AG04449 (cell line): ENCODE measurements at regions not wholly inside any gene's neighbourhood (a gene's known extent, or its start where the extent isn't known, plus 50 kb on each side); places are given as distances from the start of the nearest gene placed in this dataset.

Experiments used
- CTCF ChIA-PET: fragments of 350-600 bp; formaldehyde crosslinking; extraction: SDS; loops from one replicate; lab custom pipeline; 2021; ENCODE audit warnings: antibody characterized with exemption; lab: Yijun Ruan, JAX
- POLR2A ChIA-PET: fragments of 400-600, 350-600 bp; formaldehyde crosslinking; extraction: SDS; loops from one replicate; lab custom pipeline; 2020; ENCODE audit warnings: antibody characterized with exemption, inconsistent platforms; lab: Yijun Ruan, JAX
- DNase-seq: peaks from one replicate; pipeline ENCODE4 v3.0.0-alpha.2; 2010; ENCODE audit warnings: low read depth, low spot score
- H3K4me3 ChIP-seq: 2 replicates; pipeline ENCODE4 v1.5.1; 2011; ENCODE audit warnings: low read depth, mild to moderate bottlenecking, control low read depth, low read length
- CTCF ChIP-seq: IDR thresholded peaks from one replicate; pipeline ENCODE4 v1.5.1; 2011; ENCODE audit warnings: mild to moderate bottlenecking, moderate library complexity, low read length, control low read depth, inconsistent platforms; ENCODE audit not compliant: insufficient read depth; ENCODE audit errors: missing control alignments

GRCh38 chr6:91045161-91045560 is 458.3 kb upstream of the MAP3K7 start:
- H3K4me3 ChIP-seq: no peak overlapping the region
- TF ChIP-seq CTCF: no peak
- no peak for DNase-seq
- ChIA-PET CTCF (no interaction called here), POLR2A (no interaction called here)

GRCh38 chr6:91043751-91044150 is 456.9 kb upstream of the MAP3K7 start:
- POLR2A ChIA-PET: no interaction called here
- CTCF ChIA-PET: no interaction called here

GRCh38 chr6:91042656-91043055 is 455.8 kb upstream of the MAP3K7 start:
- TF ChIP-seq CTCF: no peak
- ChIA-PET CTCF (no interaction called here), POLR2A (no interaction called here)

More at GRCh38 chr6:91043751-91044150, 456.9 kb upstream of the MAP3K7 start:
- no peak for TF ChIP-seq CTCF
- H3K4me3 ChIP-seq: no peak overlapping the region
- no peak for DNase-seq

GRCh38 chr6:91033964-91034363 is 447.1 kb upstream of the MAP3K7 start:
- TF ChIP-seq CTCF: no peak
- DNase-seq: no peak
- ChIA-PET CTCF (no interaction called here), POLR2A (no interaction called here)
- no peak overlapping the region for H3K4me3 ChIP-seq

More at GRCh38 chr6:91042656-91043055, 455.8 kb upstream of the MAP3K7 start:
- no peak overlapping the region for H3K4me3 ChIP-seq
- DNase-seq: no peak

GRCh38 chr6:91031581-91031980 is 444.7 kb upstream of the MAP3K7 start:
- TF ChIP-seq CTCF: no peak
- no peak overlapping the region for H3K4me3 ChIP-seq
- ChIA-PET CTCF (no interaction called here), POLR2A (no interaction called here)
- no peak for DNase-seq

GRCh38 chr6:91029211-91029610 is 442.3 kb upstream of the MAP3K7 start:
- CTCF ChIA-PET: no interaction called here
- no peak for TF ChIP-seq CTCF
- H3K4me3 ChIP-seq: no peak overlapping the region
- POLR2A ChIA-PET: no interaction called here
- no peak for DNase-seq
